ENCODE measurements at regions not wholly inside any gene's neighbourhood (a gene's known extent, or its start where the extent isn't known, plus 50 kb on each side); places are given as distances from the start of the nearest gene placed in this dataset.

GRCh38 chr11:57081356-57081755 lies 92.6 kb downstream of the OR5AK2 start:
- TF ChIP-seq, protein P1, sequence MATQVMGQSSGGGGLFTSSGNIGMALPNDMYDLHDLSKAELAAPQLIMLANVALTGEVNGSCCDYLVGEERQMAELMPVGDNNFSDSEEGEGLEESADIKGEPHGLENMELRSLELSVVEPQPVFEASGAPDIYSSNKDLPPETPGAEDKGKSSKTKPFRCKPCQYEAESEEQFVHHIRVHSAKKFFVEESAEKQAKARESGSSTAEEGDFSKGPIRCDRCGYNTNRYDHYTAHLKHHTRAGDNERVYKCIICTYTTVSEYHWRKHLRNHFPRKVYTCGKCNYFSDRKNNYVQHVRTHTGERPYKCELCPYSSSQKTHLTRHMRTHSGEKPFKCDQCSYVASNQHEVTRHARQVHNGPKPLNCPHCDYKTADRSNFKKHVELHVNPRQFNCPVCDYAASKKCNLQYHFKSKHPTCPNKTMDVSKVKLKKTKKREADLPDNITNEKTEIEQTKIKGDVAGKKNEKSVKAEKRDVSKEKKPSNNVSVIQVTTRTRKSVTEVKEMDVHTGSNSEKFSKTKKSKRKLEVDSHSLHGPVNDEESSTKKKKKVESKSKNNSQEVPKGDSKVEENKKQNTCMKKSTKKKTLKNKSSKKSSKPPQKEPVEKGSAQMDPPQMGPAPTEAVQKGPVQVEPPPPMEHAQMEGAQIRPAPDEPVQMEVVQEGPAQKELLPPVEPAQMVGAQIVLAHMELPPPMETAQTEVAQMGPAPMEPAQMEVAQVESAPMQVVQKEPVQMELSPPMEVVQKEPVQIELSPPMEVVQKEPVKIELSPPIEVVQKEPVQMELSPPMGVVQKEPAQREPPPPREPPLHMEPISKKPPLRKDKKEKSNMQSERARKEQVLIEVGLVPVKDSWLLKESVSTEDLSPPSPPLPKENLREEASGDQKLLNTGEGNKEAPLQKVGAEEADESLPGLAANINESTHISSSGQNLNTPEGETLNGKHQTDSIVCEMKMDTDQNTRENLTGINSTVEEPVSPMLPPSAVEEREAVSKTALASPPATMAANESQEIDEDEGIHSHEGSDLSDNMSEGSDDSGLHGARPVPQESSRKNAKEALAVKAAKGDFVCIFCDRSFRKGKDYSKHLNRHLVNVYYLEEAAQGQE (IDR thresholded peaks at IDR 0.05; ENCODE audit: low read depth): no peak
- TF ChIP-seq YY1 (IDR thresholded peaks at IDR 0.05; ENCODE audit: low read depth): no peak
- TF ChIP-seq USF1 (IDR thresholded peaks at IDR 0.05): no peak
- TF ChIP-seq NFIC (IDR thresholded peaks at IDR 0.05): no peak
- TF ChIP-seq TEAD4 (IDR thresholded peaks at IDR 0.05): no peak
- TF ChIP-seq ZBTB7A (IDR thresholded peaks at IDR 0.05; ENCODE audit: low read depth): no peak
- TF ChIP-seq CEBPB (IDR thresholded peaks at IDR 0.05): no peak
- TF ChIP-seq EP300 (IDR thresholded peaks at IDR 0.05; ENCODE audit: borderline replicate concordance): no peak

DNA sequence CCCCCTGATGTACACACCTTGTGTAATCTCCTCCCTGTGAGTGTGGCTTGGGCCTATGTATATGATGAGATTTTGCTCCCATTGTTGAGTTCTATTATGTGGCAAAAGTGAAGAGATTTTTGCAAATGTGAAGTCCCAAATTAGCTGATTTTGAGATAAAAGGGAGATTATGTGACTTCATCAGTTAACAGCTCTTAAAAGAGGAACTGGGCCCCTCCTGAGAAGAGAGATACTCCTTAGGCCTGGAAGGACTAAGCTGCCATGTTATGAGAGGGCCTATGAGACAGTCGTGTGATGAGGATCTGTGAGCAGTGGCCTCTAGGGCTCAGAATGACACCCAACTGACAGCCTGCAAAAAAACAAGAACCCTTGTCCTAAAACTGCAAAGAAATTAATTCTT lies 93.4 kb downstream of the OR5AK2 start:
- TF ChIP-seq CEBPB (IDR thresholded peaks at IDR 0.05): no peak
- no peak for TF ChIP-seq RAD21 (IDR thresholded peaks at IDR 0.05; ENCODE audit: low read depth)
- TF ChIP-seq TAF1 (IDR thresholded peaks at IDR 0.05; ENCODE audit: low read depth): no peak
- TF ChIP-seq USF1 (IDR thresholded peaks at IDR 0.05): no peak
- TF ChIP-seq NFIC (IDR thresholded peaks at IDR 0.05): no peak
- TF ChIP-seq, protein P2, sequence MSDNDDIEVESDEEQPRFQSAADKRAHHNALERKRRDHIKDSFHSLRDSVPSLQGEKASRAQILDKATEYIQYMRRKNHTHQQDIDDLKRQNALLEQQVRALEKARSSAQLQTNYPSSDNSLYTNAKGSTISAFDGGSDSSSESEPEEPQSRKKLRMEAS (IDR thresholded peaks at IDR 0.05): no peak
- TF ChIP-seq YY1 (IDR thresholded peaks at IDR 0.05; ENCODE audit: low read depth): no peak
- no peak for TF ChIP-seq TCF12 (IDR thresholded peaks at IDR 0.05; ENCODE audit: low read depth)
- no peak for TF ChIP-seq EGR1 (IDR thresholded peaks at IDR 0.05)
- TF ChIP-seq CREB1 (IDR thresholded peaks at IDR 0.05; ENCODE audit: low read depth): no peak
- TF ChIP-seq FOXM1 (IDR thresholded peaks at IDR 0.05; ENCODE audit: borderline replicate concordance, low read depth): no peak
- no peak for TF ChIP-seq ZBTB7A (IDR thresholded peaks at IDR 0.05; ENCODE audit: low read depth)
- TF ChIP-seq, protein P1 (IDR thresholded peaks at IDR 0.05; ENCODE audit: low read depth): no peak
- TF ChIP-seq EP300 (IDR thresholded peaks at IDR 0.05; ENCODE audit: borderline replicate concordance): no peak
- TF ChIP-seq TEAD4 (IDR thresholded peaks at IDR 0.05): no peak

DNA sequence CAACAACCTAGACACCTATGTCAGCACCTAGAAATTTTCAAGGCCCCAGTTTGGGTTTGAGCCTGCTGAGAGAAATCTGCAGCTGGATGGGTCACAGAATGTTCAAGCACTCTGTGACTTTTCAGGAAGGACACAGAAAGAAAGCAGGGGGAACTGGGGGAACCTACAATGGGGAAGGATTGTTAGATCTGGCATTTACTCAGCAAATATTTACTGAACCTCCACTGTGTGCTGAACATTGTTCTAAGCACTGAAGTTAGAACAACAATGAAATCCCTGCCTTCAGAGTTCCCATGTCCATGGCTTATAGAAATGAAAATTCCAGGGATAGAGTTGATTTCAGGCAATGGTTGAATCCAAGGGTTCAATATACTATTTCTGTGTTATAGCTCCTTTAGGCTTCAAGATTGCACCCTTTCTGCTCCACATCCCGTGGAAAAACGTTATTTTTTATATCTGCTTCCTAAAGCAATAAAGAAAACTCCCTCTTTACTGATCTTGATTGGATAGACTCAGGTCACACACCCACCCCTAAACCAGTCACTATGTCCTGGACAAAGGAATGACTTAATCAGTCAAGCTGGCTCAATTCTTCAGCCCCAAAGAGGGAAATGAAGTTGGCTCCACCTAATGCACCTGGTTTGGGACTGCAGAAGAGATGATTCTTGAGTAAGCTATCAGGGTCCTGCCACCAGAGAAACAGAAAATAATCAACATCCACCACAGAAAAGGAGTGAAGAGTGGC lies 95.1 kb downstream of the OR5AK2 start:
- TF ChIP-seq CEBPB (IDR thresholded peaks at IDR 0.05) (no peak), TCF12 (IDR thresholded peaks at IDR 0.05; ENCODE audit: low read depth) (no peak), NFIC (IDR thresholded peaks at IDR 0.05) (no peak), FOXM1 (IDR thresholded peaks at IDR 0.05; ENCODE audit: borderline replicate concordance, low read depth) (no peak), RAD21 (IDR thresholded peaks at IDR 0.05; ENCODE audit: low read depth) (no peak), TEAD4 (IDR thresholded peaks at IDR 0.05) (no peak), USF1 (IDR thresholded peaks at IDR 0.05) (no peak), TAF1 (IDR thresholded peaks at IDR 0.05; ENCODE audit: low read depth) (no peak), EP300 (IDR thresholded peaks at IDR 0.05; ENCODE audit: borderline replicate concordance) (no peak), ZBTB7A (IDR thresholded peaks at IDR 0.05; ENCODE audit: low read depth) (no peak), YY1 (IDR thresholded peaks at IDR 0.05; ENCODE audit: low read depth) (no peak), CREB1 (IDR thresholded peaks at IDR 0.05; ENCODE audit: low read depth) (no peak), EGR1 (IDR thresholded peaks at IDR 0.05) (no peak)
- TF ChIP-seq, protein P1 (IDR thresholded peaks at IDR 0.05; ENCODE audit: low read depth): no peak
- TF ChIP-seq, protein P2 (IDR thresholded peaks at IDR 0.05): no peak

GRCh38 chr11:57085611-57086010 lies 96.1 kb upstream of the LRRC55 start:
- TF ChIP-seq YY1 (IDR thresholded peaks at IDR 0.05; ENCODE audit: low read depth) (no peak), CREB1 (IDR thresholded peaks at IDR 0.05; ENCODE audit: low read depth) (no peak), USF1 (IDR thresholded peaks at IDR 0.05) (no peak), FOXM1 (IDR thresholded peaks at IDR 0.05; ENCODE audit: borderline replicate concordance, low read depth) (no peak), ZBTB7A (IDR thresholded peaks at IDR 0.05; ENCODE audit: low read depth) (no peak), CEBPB (IDR thresholded peaks at IDR 0.05) (no peak), NFIC (IDR thresholded peaks at IDR 0.05) (no peak), EP300 (IDR thresholded peaks at IDR 0.05; ENCODE audit: borderline replicate concordance) (no peak), TCF12 (IDR thresholded peaks at IDR 0.05; ENCODE audit: low read depth) (no peak)
- TF ChIP-seq, protein P2 (IDR thresholded peaks at IDR 0.05): no peak
- TF ChIP-seq, protein P1 (IDR thresholded peaks at IDR 0.05; ENCODE audit: low read depth): no peak

Data from Ishikawa (cell line).